ENCODE measurements at regions not wholly inside any gene's neighbourhood (a gene's known extent, or its start where the extent isn't known, plus 50 kb on each side); places are given as distances from the start of the nearest gene placed in this dataset.

GRCh38 chr6:76435174-76435573 is 362.7 kb upstream of the IMPG1 start:
- intact Hi-C loops (cut with DNase I, micrococcal nuclease), result no loop called here
- no peaks in the 10 kb centered on the region for H3K36me3 ChIP-seq (ENCODE audit: insufficient read depth, low read length)
- no peaks in the 10 kb centered on the region for H3K36me3 Mint-ChIP-seq (ENCODE audit: low read depth)
- no peak overlapping the region for H3K27ac ChIP-seq (ENCODE audit: low read depth in 1 of 2, low read length in 2 of 2)
- H3K9me3 ChIP-seq (ENCODE audit: control insufficient read depth in 1 of 2, insufficient read depth in 1 of 2, low read length in 2 of 2), result no peaks in the 10 kb centered on the region
- DNase-seq, result no peak
- no peak overlapping the region for H3K4me3 Mint-ChIP-seq
- H3K9me3 Mint-ChIP-seq, result peaks cover 8% of the 10 kb centered on the region
- H3K27me3 Mint-ChIP-seq, result no peaks in the 10 kb centered on the region
- no peak for TF ChIP-seq CTCF (IDR thresholded peaks at IDR 0.05)
- no peaks in the 10 kb centered on the region for H3K27me3 ChIP-seq (ENCODE audit: control insufficient read depth in 1 of 2, insufficient read depth in 2 of 2, low read length in 2 of 2)
- no peak for ATAC-seq (ENCODE audit: poor library complexity)
- H3K4me1 Mint-ChIP-seq (ENCODE audit: low read depth), result no peaks in the 10 kb centered on the region
- H3K4me1 ChIP-seq (ENCODE audit: insufficient read depth, low read length), result no peaks in the 10 kb centered on the region
- H3K4me3 ChIP-seq (ENCODE audit: low read length), result no peak overlapping the region
- ChIA-PET CTCF (no interaction called here), POLR2A (no interaction called here)
- H3K27ac Mint-ChIP-seq, result no peak overlapping the region

- ATAC-seq (ENCODE audit: poor library complexity), result no peak
- intact Hi-C loops (cut with DNase I, micrococcal nuclease), result no loop called here
Measured at GRCh38 chr6:76422511-76423213, 350.2 kb upstream of the IMPG1 start.

GRCh38 chr6:76420094-76420493 is 347.6 kb upstream of the IMPG1 start:
- Mint-ChIP-seq H3K36me3 (ENCODE audit: low read depth) (no peaks in the 10 kb centered on the region), H3K27ac (no peak overlapping the region), H3K4me1 (ENCODE audit: low read depth) (no peaks in the 10 kb centered on the region), H3K4me3 (no peak overlapping the region), H3K9me3 (peaks cover 6% of the 10 kb centered on the region), H3K27me3 (no peaks in the 10 kb centered on the region)
- Histone ChIP-seq H3K36me3 (ENCODE audit: insufficient read depth, low read length) (no peaks in the 10 kb centered on the region), H3K27me3 (ENCODE audit: control insufficient read depth in 1 of 2, insufficient read depth in 2 of 2, low read length in 2 of 2) (no peaks in the 10 kb centered on the region), H3K4me1 (ENCODE audit: insufficient read depth, low read length) (no peaks in the 10 kb centered on the region), H3K27ac (ENCODE audit: low read depth in 1 of 2, low read length in 2 of 2) (no peak overlapping the region), H3K9me3 (ENCODE audit: control insufficient read depth in 1 of 2, insufficient read depth in 1 of 2, low read length in 2 of 2) (peaks cover 0 to 3% of the 10 kb centered on the region in 2 experiments), H3K4me3 (ENCODE audit: low read length) (no peak overlapping the region)
- intact Hi-C loops (cut with DNase I, micrococcal nuclease), result no loop called here
- no peak for TF ChIP-seq CTCF (IDR thresholded peaks at IDR 0.05)
- no peak for DNase-seq
- no peak for ATAC-seq (ENCODE audit: poor library complexity)
- ChIA-PET CTCF (interaction anchor here (1.1 kb wide), 1 partner anchor 25 kb away, joined by 3 read pairs; no protein-coding TSS in a partner anchor), POLR2A (no interaction called here)

More at GRCh38 chr6:76422511-76423213, 350.2 kb upstream of the IMPG1 start:
- Histone ChIP-seq H3K27ac (ENCODE audit: low read depth in 1 of 2, low read length in 2 of 2) (no peak overlapping the region), H3K36me3 (ENCODE audit: insufficient read depth, low read length) (no peaks in the 10 kb centered on the region), H3K9me3 (ENCODE audit: control insufficient read depth in 1 of 2, insufficient read depth in 1 of 2, low read length in 2 of 2) (peaks cover 0 to 5% of the 10 kb centered on the region in 2 experiments), H3K27me3 (ENCODE audit: control insufficient read depth in 1 of 2, insufficient read depth in 2 of 2, low read length in 2 of 2) (no peaks in the 10 kb centered on the region), H3K4me3 (ENCODE audit: low read length) (no peak overlapping the region), H3K4me1 (ENCODE audit: insufficient read depth, low read length) (no peaks in the 10 kb centered on the region)
- no peak for DNase-seq
- Mint-ChIP-seq H3K4me1 (ENCODE audit: low read depth) (no peaks in the 10 kb centered on the region), H3K27ac (no peak overlapping the region), H3K36me3 (ENCODE audit: low read depth) (no peaks in the 10 kb centered on the region), H3K27me3 (no peaks in the 10 kb centered on the region), H3K4me3 (no peak overlapping the region), H3K9me3 (peaks cover 5% of the 10 kb centered on the region)
- ChIA-PET CTCF (no interaction called here), POLR2A (no interaction called here)
- TF ChIP-seq CTCF (IDR thresholded peaks at IDR 0.05), result no peak

All from CD4-positive, alpha-beta T cell (primary cell).